Hepatocyte (in vitro differentiated cells): ENCODE measurements at regions not wholly inside any gene's neighbourhood (a gene's known extent, or its start where the extent isn't known, plus 50 kb on each side); places are given as distances from the start of the nearest gene placed in this dataset.

Source experiments
- DNase-seq: peaks from one replicate; pipeline ENCODE4 v3.0.0-alpha.2; 2016; ENCODE audit warnings: low spot score
- H2AFZ ChIP-seq: fragments of 200-600 bp; sonication (generic); 2 replicates; pipeline ENCODE4 v1.6.0; 2016; ENCODE audit warnings: antibody characterized with exemption, mild to moderate bottlenecking
- H3K27ac ChIP-seq: fragments of 200-600 bp; sonication (generic); 2 replicates; pipeline ENCODE4 v1.5.1; 2016; ENCODE audit warnings: mild to moderate bottlenecking
- H3K27me3 ChIP-seq: fragments of 200-600 bp; sonication (generic); 2 replicates; pipeline ENCODE4 v1.6.1; 2016
- H3K36me3 ChIP-seq: fragments of 200-600 bp; sonication (generic); replicated peaks from 2 replicates; pipeline ENCODE4 v1.5.1; 2016; ENCODE audit warnings: low read depth; ENCODE audit not compliant: insufficient read depth
- H3K4me1 ChIP-seq: fragments of 200-600 bp; sonication (generic); 2 replicates; pipeline ENCODE4 v1.5.1; 2016; ENCODE audit warnings: mild to moderate bottlenecking, moderate library complexity; ENCODE audit not compliant: insufficient read depth
- H3K4me2 ChIP-seq: fragments of 200-600 bp; sonication (generic); 2 replicates; pipeline ENCODE4 v1.6.0; 2016
- H3K4me3 ChIP-seq: fragments of 200-600 bp; sonication (generic); 2 replicates; pipeline ENCODE4 v1.5.1; 2016; ENCODE audit warnings: mild to moderate bottlenecking
- H3K79me2 ChIP-seq: fragments of 200-600 bp; sonication (generic); 2 replicates; pipeline ENCODE4 v1.6.0; 2017; ENCODE audit warnings: mild to moderate bottlenecking
- H3K9me2 ChIP-seq: fragments of 200-600 bp; sonication (generic); replicated peaks from 2 replicates; pipeline ENCODE4 v1.6.0; 2017; ENCODE audit warnings: mild to moderate bottlenecking; ENCODE audit not compliant: insufficient read depth
- H3K9me3 ChIP-seq: fragments of 200-600 bp; sonication (generic); 2 replicates; pipeline ENCODE4 v1.5.1; 2016; ENCODE audit warnings: low read depth, mild to moderate bottlenecking
- H4K20me1 ChIP-seq: fragments of 200-600 bp; sonication (generic); 2 replicates; pipeline ENCODE4 v1.6.0; 2016; ENCODE audit warnings: mild to moderate bottlenecking; ENCODE audit not compliant: insufficient read depth, poor library complexity, severe bottlenecking
- CTCF ChIP-seq: fragments of 200-600 bp; sonication (generic); IDR thresholded peaks from 2 replicates; pipeline ENCODE4 v1.5.1; 2016; ENCODE audit warnings: antibody characterized with exemption, mild to moderate bottlenecking; ENCODE audit not compliant: poor library complexity
- EZH2 ChIP-seq: fragments of 200-600 bp; sonication (generic); IDR thresholded peaks from 2 replicates; pipeline ENCODE4 v1.6.1; 2016; ENCODE audit warnings: antibody characterized with exemption, mild to moderate bottlenecking, borderline replicate concordance
- EZH2phosphoT487 ChIP-seq: fragments of 200-600 bp; sonication (generic); IDR thresholded peaks from one replicate; pipeline ENCODE4 v1.6.1; 2018; ENCODE audit warnings: antibody characterized with exemption, mild to moderate bottlenecking, low read depth, moderate library complexity; ENCODE audit not compliant: unreplicated experiment, severe bottlenecking
- WGBS: methylation state at CpG from one replicate; pipeline ENCODE4 v1.1.6; 2016; ENCODE audit warnings: low lambda C conversion rate; ENCODE audit errors: missing lambda C conversion rate; 5-methylcytosine and 5-hydroxymethylcytosine counted together

DNA sequence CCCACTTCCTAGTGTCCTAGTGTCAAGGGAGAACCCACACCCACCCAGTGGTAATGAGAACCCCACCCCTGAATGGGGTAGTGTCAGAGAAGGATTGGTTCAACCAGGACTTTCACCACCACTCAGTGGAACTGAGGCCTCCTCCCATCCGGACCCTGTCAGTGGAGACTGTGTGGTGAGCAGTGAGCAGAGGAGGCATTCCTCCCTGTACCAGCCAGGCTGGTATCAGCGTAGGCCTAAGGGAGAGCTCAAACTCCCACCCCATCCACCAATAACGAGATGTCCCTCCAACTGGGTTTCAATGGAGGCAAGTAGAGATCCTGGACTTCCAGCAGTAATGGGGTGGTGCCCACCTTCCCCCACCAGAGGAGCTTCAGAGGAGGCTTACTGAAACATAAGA, 1171.4 kb downstream of the TBC1D22A start:
- no peaks in the 10 kb centered on the region for H3K4me1 ChIP-seq
- no peaks in the 10 kb centered on the region for H3K9me2 ChIP-seq
- no peak overlapping the region for H3K4me3 ChIP-seq
- H3K79me2 ChIP-seq: no peaks in the 10 kb centered on the region
- no peaks in the 10 kb centered on the region for H3K9me3 ChIP-seq
- H2AFZ ChIP-seq: no peak overlapping the region
- TF ChIP-seq EZH2phosphoT487 (no peak), CTCF (no peak), EZH2 (no peak)
- no peaks in the 10 kb centered on the region for H3K36me3 ChIP-seq
- no peak for DNase-seq
- no peaks in the 10 kb centered on the region for H4K20me1 ChIP-seq
- WGBS: 61% methylated on average over 3 of the region's 3 CpGs
- no peaks in the 10 kb centered on the region for H3K27me3 ChIP-seq
- H3K4me2 ChIP-seq: no peak overlapping the region
- no peak overlapping the region for H3K27ac ChIP-seq

DNA sequence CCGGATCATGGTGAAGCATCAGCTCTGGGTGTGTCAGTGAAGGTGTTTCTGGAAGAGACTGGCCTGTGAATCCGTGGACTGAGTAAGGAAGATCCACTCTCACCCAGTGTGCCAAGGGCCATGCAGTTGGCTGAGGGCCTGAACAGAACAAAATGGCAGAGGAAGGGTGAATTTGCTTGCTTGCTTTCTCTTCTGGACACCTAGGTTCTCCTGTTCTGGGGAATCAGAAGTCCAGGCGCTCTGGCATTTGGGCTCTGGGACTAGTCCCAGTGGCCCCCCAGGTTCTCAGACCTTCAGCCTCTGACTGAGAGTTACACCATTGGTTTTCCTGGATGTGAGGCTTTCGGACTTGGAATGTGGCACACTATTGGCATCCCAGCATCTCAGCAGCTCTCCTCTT, 1170.8 kb downstream of the TBC1D22A start:
- WGBS: 60% methylated on average over 4 of the region's 4 CpGs
- H4K20me1 ChIP-seq: no peaks in the 10 kb centered on the region
- TF ChIP-seq EZH2phosphoT487: no peak
- no peak for TF ChIP-seq CTCF
- no peak for TF ChIP-seq EZH2

GRCh38 chr22:47929646-47930185, 1167.3 kb downstream of the TBC1D22A start:
- H3K9me2 ChIP-seq: no peaks in the 10 kb centered on the region
- TF ChIP-seq EZH2phosphoT487: no peak
- no peak for TF ChIP-seq EZH2
- no peak for TF ChIP-seq CTCF
- no peak overlapping the region for H2AFZ ChIP-seq
- no peaks in the 10 kb centered on the region for H4K20me1 ChIP-seq
- H3K79me2 ChIP-seq: no peaks in the 10 kb centered on the region
- no peak overlapping the region for H3K4me3 ChIP-seq
- H3K27ac ChIP-seq: no peak overlapping the region
- no peaks in the 10 kb centered on the region for H3K4me1 ChIP-seq
- no peaks in the 10 kb centered on the region for H3K36me3 ChIP-seq
- DNase-seq: no peak
- H3K27me3 ChIP-seq: no peaks in the 10 kb centered on the region
- H3K4me2 ChIP-seq: no peak overlapping the region
- 79% methylated on average over 4 of the region's 4 CpGs for WGBS
- H3K9me3 ChIP-seq: no peaks in the 10 kb centered on the region

More for the DNA sequence above, 1170.8 kb downstream of the TBC1D22A start:
- no peak overlapping the region for H3K27ac ChIP-seq
- no peaks in the 10 kb centered on the region for H3K9me2 ChIP-seq
- no peaks in the 10 kb centered on the region for H3K4me1 ChIP-seq
- no peak overlapping the region for H3K4me3 ChIP-seq
- H3K27me3 ChIP-seq: no peaks in the 10 kb centered on the region
- no peaks in the 10 kb centered on the region for H3K36me3 ChIP-seq
- no peak for DNase-seq
- H3K79me2 ChIP-seq: no peaks in the 10 kb centered on the region
- H3K4me2 ChIP-seq: no peak overlapping the region
- no peaks in the 10 kb centered on the region for H3K9me3 ChIP-seq
- H2AFZ ChIP-seq: no peak overlapping the region

DNA sequence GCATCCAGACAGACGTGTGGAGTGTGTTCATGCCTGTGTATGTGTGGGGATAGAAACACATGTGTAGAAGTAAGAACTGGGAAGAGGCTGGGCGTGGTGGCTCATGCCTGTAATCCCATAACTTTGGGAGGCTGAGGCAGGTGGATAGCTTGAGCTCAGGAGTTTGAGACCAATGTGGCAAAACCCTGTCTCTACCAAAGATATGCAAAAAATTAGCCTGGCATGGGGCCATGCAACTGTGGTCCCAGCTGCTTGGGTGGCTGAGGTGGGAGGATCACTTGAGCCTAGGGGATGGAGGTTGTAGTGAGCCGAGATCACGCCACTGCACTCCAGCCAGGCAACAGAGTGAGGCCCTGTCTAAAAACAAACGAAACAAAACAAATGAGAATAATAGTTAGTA, 1166.6 kb downstream of the TBC1D22A start:
- H3K4me1 ChIP-seq: no peaks in the 10 kb centered on the region
- H3K27me3 ChIP-seq: no peaks in the 10 kb centered on the region
- H3K4me2 ChIP-seq: no peak overlapping the region
- TF ChIP-seq EZH2 (no peak), EZH2phosphoT487 (no peak), CTCF (no peak)
- no peaks in the 10 kb centered on the region for H3K79me2 ChIP-seq
- 58% methylated on average over 5 of the region's 5 CpGs for WGBS
- H3K9me3 ChIP-seq: no peaks in the 10 kb centered on the region
- no peaks in the 10 kb centered on the region for H4K20me1 ChIP-seq
- no peak overlapping the region for H3K4me3 ChIP-seq
- no peak overlapping the region for H3K27ac ChIP-seq
- no peaks in the 10 kb centered on the region for H3K36me3 ChIP-seq
- DNase-seq: no peak
- H3K9me2 ChIP-seq: no peaks in the 10 kb centered on the region
- H2AFZ ChIP-seq: no peak overlapping the region
